ENCODE measurements at regions not wholly inside any gene's neighbourhood (a gene's known extent, or its start where the extent isn't known, plus 50 kb on each side); places are given as distances from the start of the nearest gene placed in this dataset.

GRCh38 chr2:192500550-192501200 lies 305.9 kb upstream of the TMEFF2 start:
- no peak overlapping the region for H3K4me3 ChIP-seq (replicated peaks in 1 of 3; ENCODE audit: insufficient read depth in 1 of 3, low read depth in 2 of 3, low read length in 3 of 3)
- in situ Hi-C loops (cut with HindIII; ENCODE audit: extremely low pct_ligation_motif_present, low pct_unique_long_range_greater_than_20kb), result no loop called here
- ATAC-seq, result no peak

DNA sequence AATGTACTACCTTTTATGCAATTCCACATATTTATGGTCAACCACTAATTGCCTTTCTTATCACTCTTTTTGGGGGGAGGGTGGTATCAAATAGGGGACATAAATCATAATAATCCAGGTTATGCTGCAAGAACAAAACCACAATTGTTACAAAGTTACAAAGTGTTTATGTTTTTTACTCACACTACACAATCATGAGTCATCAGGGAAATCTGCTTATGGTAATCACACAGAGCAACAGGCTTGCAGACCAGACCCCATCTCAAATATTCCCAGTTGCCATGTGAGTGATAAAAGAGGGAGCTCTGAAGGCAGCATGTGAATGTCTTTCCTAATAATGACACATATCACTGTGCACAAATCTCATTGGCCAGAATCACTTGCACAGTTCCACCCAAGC lies 304.7 kb upstream of the TMEFF2 start:
- POLR2A ChIA-PET, result no interaction called here

More at GRCh38 chr2:192500550-192501200, 305.9 kb upstream of the TMEFF2 start:
- H3K4me1 ChIP-seq (ENCODE audit: insufficient read depth, low read length), result no peaks in the 10 kb centered on the region
- intact Hi-C loops (cut with micrococcal nuclease; ENCODE audit: unreplicated experiment), result no loop called here
- H4K20me1 ChIP-seq (ENCODE audit: insufficient read depth, low read length), result no peaks in the 10 kb centered on the region
- 1% methylated on average over 3 of the region's 3 CpGs for WGBS (ENCODE audit: low lambda C conversion rate)
- TF ChIP-seq ZNF10 (CRISPR knock-in tag; IDR thresholded peaks at IDR 0.05; ENCODE audit: borderline replicate concordance, low read depth) (no peak), FOSL2 (CRISPR knock-in tag; IDR thresholded peaks at IDR 0.05) (peak; percentile 38; the same call in 1 of the 2 replicates)
- H3K27ac ChIP-seq (ENCODE audit: extremely low read length, insufficient read depth, low read length), result no peak overlapping the region
- no peak for DNase-seq (ENCODE audit: low spot score)
- H3K9ac ChIP-seq (ENCODE audit: insufficient read depth, low read depth, low read length), result no peak overlapping the region
- no peak for FAIRE-seq
- no peak overlapping the region for H3K4me2 ChIP-seq (ENCODE audit: low read depth, low read length)
- H2AFZ ChIP-seq (ENCODE audit: low read length), result no peak overlapping the region
- no peaks in the 10 kb centered on the region for H3K79me2 ChIP-seq (ENCODE audit: insufficient read depth, low read length)
- BruUV-seq (replicated peaks), result no TSS peak
- ChIA-PET POLR2A (no interaction called here), CTCF (ENCODE audit: low intra/inter-chr PET ratio, low total read pairs) (no interaction called here)
- no peaks in the 10 kb centered on the region for H3K9me3 ChIP-seq (ENCODE audit: low read length)
- H3K36me3 ChIP-seq (replicated peaks in 1 of 2; ENCODE audit: control insufficient read depth in 1 of 2, insufficient read depth in 2 of 2, low read length in 2 of 2), result no peaks in the 10 kb centered on the region
- no peaks in the 10 kb centered on the region for H3K27me3 ChIP-seq (ENCODE audit: control insufficient read depth in 1 of 2, insufficient read depth in 2 of 2, low read length in 2 of 2)

More for the DNA sequence above, 304.7 kb upstream of the TMEFF2 start:
- Histone ChIP-seq H2AFZ (ENCODE audit: low read length) (no peak overlapping the region), H3K27me3 (ENCODE audit: control insufficient read depth in 1 of 2, insufficient read depth in 2 of 2, low read length in 2 of 2) (no peaks in the 10 kb centered on the region), H4K20me1 (ENCODE audit: insufficient read depth, low read length) (no peaks in the 10 kb centered on the region), H3K4me3 (replicated peaks in 1 of 3; ENCODE audit: insufficient read depth in 1 of 3, low read depth in 2 of 3, low read length in 3 of 3) (no peak overlapping the region), H3K9me3 (ENCODE audit: low read length) (no peaks in the 10 kb centered on the region), H3K4me1 (ENCODE audit: insufficient read depth, low read length) (no peaks in the 10 kb centered on the region), H3K79me2 (ENCODE audit: insufficient read depth, low read length) (no peaks in the 10 kb centered on the region), H3K4me2 (ENCODE audit: low read depth, low read length) (no peak overlapping the region), H3K36me3 (replicated peaks in 1 of 2; ENCODE audit: control insufficient read depth in 1 of 2, insufficient read depth in 2 of 2, low read length in 2 of 2) (no peaks in the 10 kb centered on the region), H3K27ac (ENCODE audit: extremely low read length, insufficient read depth, low read length) (no peak overlapping the region), H3K9ac (ENCODE audit: insufficient read depth, low read depth, low read length) (no peak overlapping the region)
- in situ Hi-C loops (cut with HindIII; ENCODE audit: extremely low pct_ligation_motif_present, low pct_unique_long_range_greater_than_20kb) (no loop called here), intact Hi-C loops (cut with micrococcal nuclease; ENCODE audit: unreplicated experiment) (loop anchor here (5.0 kb wide), 1 partner anchor 1418 kb away; no protein-coding TSS in a partner anchor)
- no TSS peak for BruUV-seq (replicated peaks)
- no peak for TF ChIP-seq ZNF331 (CRISPR knock-in tag; IDR thresholded peaks at IDR 0.05)
- TF ChIP-seq, protein P1, sequence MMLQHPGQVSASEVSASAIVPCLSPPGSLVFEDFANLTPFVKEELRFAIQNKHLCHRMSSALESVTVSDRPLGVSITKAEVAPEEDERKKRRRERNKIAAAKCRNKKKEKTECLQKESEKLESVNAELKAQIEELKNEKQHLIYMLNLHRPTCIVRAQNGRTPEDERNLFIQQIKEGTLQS (CRISPR knock-in tag; IDR thresholded peaks at IDR 0.05), result no peak
- TF ChIP-seq PHF21A (CRISPR knock-in tag; IDR thresholded peaks at IDR 0.05), result no peak
- no peak for TF ChIP-seq PRMT3 (CRISPR knock-in tag; IDR thresholded peaks at IDR 0.05; ENCODE audit: borderline replicate concordance, low read depth)
- TF ChIP-seq, protein P2, sequence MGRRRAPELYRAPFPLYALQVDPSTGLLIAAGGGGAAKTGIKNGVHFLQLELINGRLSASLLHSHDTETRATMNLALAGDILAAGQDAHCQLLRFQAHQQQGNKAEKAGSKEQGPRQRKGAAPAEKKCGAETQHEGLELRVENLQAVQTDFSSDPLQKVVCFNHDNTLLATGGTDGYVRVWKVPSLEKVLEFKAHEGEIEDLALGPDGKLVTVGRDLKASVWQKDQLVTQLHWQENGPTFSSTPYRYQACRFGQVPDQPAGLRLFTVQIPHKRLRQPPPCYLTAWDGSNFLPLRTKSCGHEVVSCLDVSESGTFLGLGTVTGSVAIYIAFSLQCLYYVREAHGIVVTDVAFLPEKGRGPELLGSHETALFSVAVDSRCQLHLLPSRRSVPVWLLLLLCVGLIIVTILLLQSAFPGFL (CRISPR knock-in tag; IDR thresholded peaks at IDR 0.05), result no peak
- TF ChIP-seq, protein P3, sequence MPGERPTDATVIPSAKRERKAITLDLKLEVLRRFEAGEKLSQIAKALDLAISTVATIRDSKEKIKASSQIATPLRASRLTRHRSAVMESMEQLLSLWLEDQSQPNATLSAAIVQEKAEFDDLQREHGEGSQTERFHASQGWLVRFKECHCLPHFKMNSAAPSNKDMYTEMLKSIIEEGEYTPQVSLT (CRISPR knock-in tag; IDR thresholded peaks at IDR 0.05; ENCODE audit: borderline replicate concordance, low read depth), result no peak
- no peak for TF ChIP-seq SALL1 (CRISPR knock-in tag; IDR thresholded peaks at IDR 0.05)
- TF ChIP-seq MTA1 (CRISPR knock-in tag; IDR thresholded peaks at IDR 0.05; ENCODE audit: borderline replicate concordance), result no peak
- CTCF ChIA-PET (ENCODE audit: low intra/inter-chr PET ratio, low total read pairs), result no interaction called here
- DNase-seq (ENCODE audit: low spot score), result no peak
- FAIRE-seq, result no peak
- ATAC-seq, result no peak
